Cerebellar cortex (tissue), 1 donor: ENCODE measurements at regions not wholly inside any gene's neighbourhood (a gene's known extent, or its start where the extent isn't known, plus 50 kb on each side); places are given as distances from the start of the nearest gene placed in this dataset.

Experiments
- DNase-seq: peaks from one replicate; pipeline ENCODE4 v3.0.0-alpha.2; 2015; ENCODE audit warnings: low spot score

GRCh38 chr7:25553580-25554291, 325.4 kb upstream of the NPVF start:
- no peak for DNase-seq

- peak; percentile 47 for DNase-seq
Observed at GRCh38 chr7:25557379-25557917, 329.2 kb upstream of the NPVF start.

GRCh38 chr7:25557930-25558329, 329.6 kb upstream of the NPVF start:
- no peak for DNase-seq

- DNase-seq, result no peak
Observed at GRCh38 chr7:25558605-25559004, 330.3 kb upstream of the NPVF start.

GRCh38 chr7:25559581-25560367, 331.5 kb upstream of the NPVF start:
- DNase-seq, result peak; percentile 22

- no peak for DNase-seq
Observed at GRCh38 chr7:25562673-25563182, 334.4 kb upstream of the NPVF start.

- peak; percentile 14 for DNase-seq
Observed at GRCh38 chr7:25565002-25565401, 336.7 kb upstream of the NPVF start.

- DNase-seq, result peak; percentile 82
Observed at GRCh38 chr7:25565949-25566348, 337.7 kb upstream of the NPVF start.

- DNase-seq, result no peak
Observed at GRCh38 chr7:25567430-25567829, 339.1 kb upstream of the NPVF start.

GRCh38 chr7:25569765-25570164, 341.5 kb upstream of the NPVF start:
- DNase-seq, result no peak

GRCh38 chr7:25572423-25572822, 344.1 kb upstream of the NPVF start:
- no peak for DNase-seq

- no peak for DNase-seq
Observed at GRCh38 chr7:25574828-25575227, 346.5 kb upstream of the NPVF start.

GRCh38 chr7:25575634-25576033, 347.3 kb upstream of the NPVF start:
- no peak for DNase-seq

GRCh38 chr7:25578991-25579777, 350.9 kb upstream of the NPVF start:
- peak; percentile 22 for DNase-seq

GRCh38 chr7:25579778-25580075, 351.4 kb upstream of the NPVF start:
- peak; percentile 19 for DNase-seq

GRCh38 chr7:25580141-25580540, 351.9 kb upstream of the NPVF start:
- DNase-seq, result no peak

- DNase-seq, result peak; percentile 11
Observed at GRCh38 chr7:25583621-25584020, 355.3 kb upstream of the NPVF start.

GRCh38 chr7:25584112-25584938, 356.0 kb upstream of the NPVF start:
- peak; percentile 18 for DNase-seq

GRCh38 chr7:25586513-25586912, 358.2 kb upstream of the NPVF start:
- DNase-seq, result no peak

GRCh38 chr7:25594122-25594521, 365.8 kb upstream of the NPVF start:
- DNase-seq, result no peak

- DNase-seq, result no peak
Observed at GRCh38 chr7:25594728-25595127, 366.4 kb upstream of the NPVF start.

- no peak for DNase-seq
Observed at GRCh38 chr7:25595996-25596395, 367.7 kb upstream of the NPVF start.
